HG02870 (cell line): ENCODE measurements at regions not wholly inside any gene's neighbourhood (a gene's known extent, or its start where the extent isn't known, plus 50 kb on each side); places are given as distances from the start of the nearest gene placed in this dataset.
"Not testable (repeated sequence)": the region's sequence is repeated elsewhere in the genome, so short reads cannot be mapped to it uniquely, and the experiment has no call there.

Source experiments
- ATAC-seq: cut with Tn5 transposase; IDR thresholded peaks from one replicate; pipeline ENCODE4 v1.9.1; 2021; ENCODE audit warnings: mild to moderate bottlenecking, moderate library complexity; ENCODE audit not compliant: unreplicated experiment

- no peak for ATAC-seq
Measured at GRCh38 chr1:230558324-230558723, 84.0 kb upstream of the COG2 start.

- no peak for ATAC-seq
Measured at GRCh38 chr1:230556453-230556852, 85.8 kb upstream of the COG2 start.

GRCh38 chr1:230555814-230556213 is 86.5 kb upstream of the COG2 start:
- no peak for ATAC-seq

GRCh38 chr1:230552880-230553279 is 89.4 kb upstream of the COG2 start:
- no peak for ATAC-seq

GRCh38 chr1:230550945-230551344 is 91.3 kb upstream of the COG2 start:
- not testable (repeated sequence) for ATAC-seq

GRCh38 chr1:230550428-230550827 is 91.9 kb upstream of the COG2 start:
- ATAC-seq, result no peak

- ATAC-seq, result no peak
Measured at GRCh38 chr1:230549625-230550024, 92.7 kb upstream of the COG2 start.

GRCh38 chr1:230548997-230549396 is 93.3 kb upstream of the COG2 start:
- no peak for ATAC-seq

- no peak for ATAC-seq
Measured at GRCh38 chr1:230548357-230548756, 93.9 kb upstream of the COG2 start.

- no peak for ATAC-seq
Measured at GRCh38 chr1:230545181-230545580, 97.1 kb upstream of the COG2 start.

GRCh38 chr1:230544758-230545157 is 97.5 kb upstream of the COG2 start:
- no peak for ATAC-seq

GRCh38 chr1:230543085-230543484 is 99.2 kb upstream of the COG2 start:
- no peak for ATAC-seq

- ATAC-seq, result no peak
Measured at GRCh38 chr1:230542681-230543080, 99.6 kb upstream of the COG2 start.

GRCh38 chr1:230542054-230542453 is 100.2 kb upstream of the COG2 start:
- no peak for ATAC-seq

GRCh38 chr1:230541306-230541705 is 101.0 kb upstream of the COG2 start:
- no peak for ATAC-seq

GRCh38 chr1:230540421-230541155 is 101.7 kb upstream of the COG2 start:
- no peak for ATAC-seq

- ATAC-seq, result no peak
Measured at GRCh38 chr1:230537456-230537855, 104.8 kb upstream of the COG2 start.

- ATAC-seq, result no peak
Measured at GRCh38 chr1:230536641-230537155, 105.6 kb upstream of the COG2 start.

- ATAC-seq, result no peak
Measured at GRCh38 chr1:230534224-230534623, 108.1 kb upstream of the COG2 start.

GRCh38 chr1:230531103-230531502 is 105.0 kb upstream of the PGBD5 start:
- ATAC-seq, result no peak

GRCh38 chr1:230519246-230519645 is 93.1 kb upstream of the PGBD5 start:
- ATAC-seq, result no peak

GRCh38 chr1:230518511-230518910 is 92.4 kb upstream of the PGBD5 start:
- no peak for ATAC-seq

GRCh38 chr1:230517786-230518185 is 91.7 kb upstream of the PGBD5 start:
- ATAC-seq, result no peak
